ENCODE measurements at regions not wholly inside any gene's neighbourhood (a gene's known extent, or its start where the extent isn't known, plus 50 kb on each side); places are given as distances from the start of the nearest gene placed in this dataset.

- no peak overlapping the region for H3K27ac ChIP-seq (ENCODE audit: low read depth, low read length)
- no peak overlapping the region for H2AFZ ChIP-seq (ENCODE audit: low read depth, low read length, severe bottlenecking)
- H3K4me3 ChIP-seq (ENCODE audit: insufficient read depth, low read length, poor library complexity, severe bottlenecking) = no peak overlapping the region
- no peak overlapping the region for H3K4me2 ChIP-seq (ENCODE audit: low read depth, low read length, poor library complexity, severe bottlenecking)
- TF ChIP-seq CTCF (IDR thresholded peaks at IDR 0.05; ENCODE audit: insufficient read depth, low read length, poor library complexity, severe bottlenecking) (no peak), EZH2phosphoT487 (conservative IDR thresholded peaks at IDR 0.05; ENCODE audit: low read length) (no peak)
- H3K9ac ChIP-seq (ENCODE audit: low read length) = no peak overlapping the region
- no peaks in the 10 kb centered on the region for H3F3A ChIP-seq (ENCODE audit: insufficient read depth)
- H3K36me3 ChIP-seq (ENCODE audit: low read length) = no peaks in the 10 kb centered on the region
- H3K79me2 ChIP-seq (ENCODE audit: insufficient read depth, low read length) = no peaks in the 10 kb centered on the region
- no peaks in the 10 kb centered on the region for H3K9me2 ChIP-seq (replicated peaks; ENCODE audit: insufficient read depth, low read length)
- no peaks in the 10 kb centered on the region for H3K27me3 ChIP-seq (ENCODE audit: low read length)
- H4K20me1 ChIP-seq (ENCODE audit: low read depth, low read length) = no peaks in the 10 kb centered on the region
- H3K9me3 ChIP-seq (ENCODE audit: insufficient read depth, low read length) = 0 out of 2 replicates have a peak, but pooled peaks cover 4% of the 10 kb centered on the region
Measured at GRCh38 chr17:71428897-71429296, 691.9 kb upstream of the SOX9 start.

- no peaks in the 10 kb centered on the region for H3K9me2 ChIP-seq (replicated peaks; ENCODE audit: insufficient read depth, low read length)
- no peak overlapping the region for H3K9ac ChIP-seq (ENCODE audit: low read length)
- TF ChIP-seq EZH2phosphoT487 (conservative IDR thresholded peaks at IDR 0.05; ENCODE audit: low read length) = no peak
- TF ChIP-seq CTCF (IDR thresholded peaks at IDR 0.05; ENCODE audit: insufficient read depth, low read length, poor library complexity, severe bottlenecking) = no peak
- H3K9me3 ChIP-seq (ENCODE audit: insufficient read depth, low read length) = 0 out of 2 replicates have a peak, but pooled peaks cover 4% of the 10 kb centered on the region
- no peak overlapping the region for H3K4me2 ChIP-seq (ENCODE audit: low read depth, low read length, poor library complexity, severe bottlenecking)
- no peaks in the 10 kb centered on the region for H3K79me2 ChIP-seq (ENCODE audit: insufficient read depth, low read length)
- no peak overlapping the region for H2AFZ ChIP-seq (ENCODE audit: low read depth, low read length, severe bottlenecking)
- H3K27me3 ChIP-seq (ENCODE audit: low read length) = no peaks in the 10 kb centered on the region
- no peaks in the 10 kb centered on the region for H4K20me1 ChIP-seq (ENCODE audit: low read depth, low read length)
- H3K36me3 ChIP-seq (ENCODE audit: low read length) = no peaks in the 10 kb centered on the region
- no peak overlapping the region for H3K27ac ChIP-seq (ENCODE audit: low read depth, low read length)
- H3F3A ChIP-seq (ENCODE audit: insufficient read depth) = no peaks in the 10 kb centered on the region
- H3K4me3 ChIP-seq (ENCODE audit: insufficient read depth, low read length, poor library complexity, severe bottlenecking) = no peak overlapping the region
Measured at GRCh38 chr17:71430281-71430680, 690.5 kb upstream of the SOX9 start.

- Histone ChIP-seq H3K4me3 (ENCODE audit: insufficient read depth, low read length, poor library complexity, severe bottlenecking) (no peak overlapping the region), H2AFZ (ENCODE audit: low read depth, low read length, severe bottlenecking) (no peak overlapping the region), H3F3A (ENCODE audit: insufficient read depth) (no peaks in the 10 kb centered on the region), H3K27ac (ENCODE audit: low read depth, low read length) (no peak overlapping the region), H3K9ac (ENCODE audit: low read length) (no peak overlapping the region), H3K79me2 (ENCODE audit: insufficient read depth, low read length) (no peaks in the 10 kb centered on the region), H3K36me3 (ENCODE audit: low read length) (no peaks in the 10 kb centered on the region), H3K27me3 (ENCODE audit: low read length) (no peaks in the 10 kb centered on the region), H3K4me2 (ENCODE audit: low read depth, low read length, poor library complexity, severe bottlenecking) (no peak overlapping the region), H3K9me2 (replicated peaks; ENCODE audit: insufficient read depth, low read length) (no peaks in the 10 kb centered on the region), H3K9me3 (ENCODE audit: insufficient read depth, low read length) (0 out of 2 replicates have a peak, but pooled peaks cover 4% of the 10 kb centered on the region), H4K20me1 (ENCODE audit: low read depth, low read length) (no peaks in the 10 kb centered on the region)
- TF ChIP-seq EZH2phosphoT487 (conservative IDR thresholded peaks at IDR 0.05; ENCODE audit: low read length) = no peak
- no peak for TF ChIP-seq CTCF (IDR thresholded peaks at IDR 0.05; ENCODE audit: insufficient read depth, low read length, poor library complexity, severe bottlenecking)
Measured at GRCh38 chr17:71431146-71431545, 689.7 kb upstream of the SOX9 start.
